ENCODE measurements at regions not wholly inside any gene's neighbourhood (a gene's known extent, or its start where the extent isn't known, plus 50 kb on each side); places are given as distances from the start of the nearest gene placed in this dataset.

- TF ChIP-seq MAFK (IDR thresholded peaks at IDR 0.05; ENCODE audit: partially characterized antibody) (no peak), FOXS1 (CRISPR knock-in tag; IDR thresholded peaks at IDR 0.05) (no peak), NFE2L2 (conservative IDR thresholded peaks at IDR 0.05; ENCODE audit: low read length) (no peak), ELK1 (IDR thresholded peaks at IDR 0.05; ENCODE audit: low read depth, low read length) (no peak), ZFP36 (IDR thresholded peaks at IDR 0.05; ENCODE audit: borderline replicate concordance, partially characterized antibody) (no peak), MAX (IDR thresholded peaks at IDR 0.05) (no peak), CTCF (IDR thresholded peaks at IDR 0.05) (no peak), FOSB (CRISPR knock-in tag; IDR thresholded peaks at IDR 0.05) (no peak), HMGXB4 (CRISPR knock-in tag; IDR thresholded peaks at IDR 0.05; ENCODE audit: borderline replicate concordance) (no peak), ESRRA (IDR thresholded peaks at IDR 0.05; ENCODE audit: borderline replicate concordance, low read length) (no peak), TP53 (CRISPR knock-in tag; IDR thresholded peaks at IDR 0.05) (no peak), USF2 (IDR thresholded peaks at IDR 0.05) (no peak), HES2 (IDR thresholded peaks at IDR 0.05) (no peak), ZSCAN20 (CRISPR knock-in tag; IDR thresholded peaks at IDR 0.05) (no peak), MYC (IDR thresholded peaks at IDR 0.05; ENCODE audit: borderline replicate concordance, low read length) (no peak), RAD21 (conservative IDR thresholded peaks at IDR 0.05 in 1 of 2, IDR thresholded peaks at IDR 0.05 in 1 of 2) (no peak), SMC3 (IDR thresholded peaks at IDR 0.05) (no peak)
- H3K4me3 ChIP-seq, result no peak overlapping the region
- H3K27ac ChIP-seq, result no peak overlapping the region
- no peaks in the 10 kb centered on the region for H3K4me1 ChIP-seq
- WGBS (ENCODE audit: missing lambda C conversion rate), result 11% methylated on average over 2 of the region's 2 CpGs
- POLR2A ChIA-PET, result no interaction called here
- H3K4me2 ChIP-seq, result no peak overlapping the region
- FAIRE-seq (no peak), DNase-seq (ENCODE audit: low read depth in 1 of 2, low spot score in 1 of 2) (no peak), ATAC-seq (no peak)
- H3K9me3 ChIP-seq, result no peaks in the 10 kb centered on the region
- CTCF ChIA-PET, result no interaction called here
Observed at GRCh38 chr2:118678985-118679384, 168.5 kb downstream of the EN1 start.

- POLR2A ChIA-PET, result no interaction called here
- CTCF ChIA-PET, result no interaction called here
- Histone ChIP-seq H3K27ac (no peak overlapping the region), H3K4me1 (no peaks in the 10 kb centered on the region), H3K9me3 (no peaks in the 10 kb centered on the region), H3K4me2 (no peak overlapping the region), H3K4me3 (no peak overlapping the region)
- WGBS (ENCODE audit: missing lambda C conversion rate), result 40% methylated on average over 1 of the region's 1 CpG
- no peak for TF ChIP-seq E2F6 (IDR thresholded peaks at IDR 0.05; ENCODE audit: borderline replicate concordance, low read depth)
- no peak for TF ChIP-seq ZSCAN20 (CRISPR knock-in tag; IDR thresholded peaks at IDR 0.05)
- no peak for TF ChIP-seq ZNF302 (CRISPR knock-in tag; IDR thresholded peaks at IDR 0.05)
- TF ChIP-seq CBX2 (IDR thresholded peaks at IDR 0.05; ENCODE audit: borderline replicate concordance, low read depth), result no peak
- TF ChIP-seq ZC3H11A (IDR thresholded peaks at IDR 0.05), result no peak
- TF ChIP-seq TP53 (CRISPR knock-in tag; IDR thresholded peaks at IDR 0.05), result no peak
- no peak for TF ChIP-seq PHF8 (IDR thresholded peaks at IDR 0.05; ENCODE audit: borderline replicate concordance, low read depth)
- TF ChIP-seq JUN (IDR thresholded peaks at IDR 0.05), result no peak
- TF ChIP-seq FOSL2 (IDR thresholded peaks at IDR 0.05), result no peak
- TF ChIP-seq FOSL2 (CRISPR knock-in tag; IDR thresholded peaks at IDR 0.05), result no peak
- no peak for TF ChIP-seq BCL3 (IDR thresholded peaks at IDR 0.05)
- no peak for TF ChIP-seq RFX5 (IDR thresholded peaks at IDR 0.05)
- no peak for FAIRE-seq
- no peak for DNase-seq (ENCODE audit: low read depth in 1 of 2, low spot score in 1 of 2)
- ATAC-seq, result no peak
Observed at GRCh38 chr2:118677546-118677945, 169.9 kb downstream of the EN1 start.
